ENCODE measurements at regions not wholly inside any gene's neighbourhood (a gene's known extent, or its start where the extent isn't known, plus 50 kb on each side); places are given as distances from the start of the nearest gene placed in this dataset.
"Not testable (repeated sequence)": the region's sequence is repeated elsewhere in the genome, so short reads cannot be mapped to it uniquely, and the experiment has no call there.

GRCh38 chr5:12659686-12660085 lies 755.4 kb upstream of the CTNND2 start:
- Histone ChIP-seq H3K36me3 (ENCODE audit: control insufficient read depth, low read length) (no peaks in the 10 kb centered on the region), H3K79me2 (ENCODE audit: control insufficient read depth, low read length) (no peaks in the 10 kb centered on the region), H3K4me3 (ENCODE audit: low read length) (no peak overlapping the region), H3K9me2 (replicated peaks; ENCODE audit: control insufficient read depth, low read length) (no peaks in the 10 kb centered on the region), H3K27me3 (ENCODE audit: control insufficient read depth, low read length) (no peaks in the 10 kb centered on the region), H3K27ac (ENCODE audit: low read depth, low read length) (no peak overlapping the region), H3K4me1 (ENCODE audit: control insufficient read depth, low read length) (no peaks in the 10 kb centered on the region), H3K9me3 (ENCODE audit: control insufficient read depth, insufficient read depth, low read length) (peaks cover 13% of the 10 kb centered on the region), H3K4me2 (ENCODE audit: low read length) (no peak overlapping the region), H3F3A (ENCODE audit: control insufficient read depth, insufficient read depth) (no peaks in the 10 kb centered on the region), H4K20me1 (ENCODE audit: control insufficient read depth, insufficient read depth, low read depth, low read length) (no peaks in the 10 kb centered on the region)
- TF ChIP-seq, protein P1, sequence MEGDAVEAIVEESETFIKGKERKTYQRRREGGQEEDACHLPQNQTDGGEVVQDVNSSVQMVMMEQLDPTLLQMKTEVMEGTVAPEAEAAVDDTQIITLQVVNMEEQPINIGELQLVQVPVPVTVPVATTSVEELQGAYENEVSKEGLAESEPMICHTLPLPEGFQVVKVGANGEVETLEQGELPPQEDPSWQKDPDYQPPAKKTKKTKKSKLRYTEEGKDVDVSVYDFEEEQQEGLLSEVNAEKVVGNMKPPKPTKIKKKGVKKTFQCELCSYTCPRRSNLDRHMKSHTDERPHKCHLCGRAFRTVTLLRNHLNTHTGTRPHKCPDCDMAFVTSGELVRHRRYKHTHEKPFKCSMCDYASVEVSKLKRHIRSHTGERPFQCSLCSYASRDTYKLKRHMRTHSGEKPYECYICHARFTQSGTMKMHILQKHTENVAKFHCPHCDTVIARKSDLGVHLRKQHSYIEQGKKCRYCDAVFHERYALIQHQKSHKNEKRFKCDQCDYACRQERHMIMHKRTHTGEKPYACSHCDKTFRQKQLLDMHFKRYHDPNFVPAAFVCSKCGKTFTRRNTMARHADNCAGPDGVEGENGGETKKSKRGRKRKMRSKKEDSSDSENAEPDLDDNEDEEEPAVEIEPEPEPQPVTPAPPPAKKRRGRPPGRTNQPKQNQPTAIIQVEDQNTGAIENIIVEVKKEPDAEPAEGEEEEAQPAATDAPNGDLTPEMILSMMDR (IDR thresholded peaks at IDR 0.05; ENCODE audit: low read depth, low read length, poor library complexity, severe bottlenecking): no peak
- TF ChIP-seq EZH2phosphoT487 (IDR thresholded peaks at IDR 0.05; ENCODE audit: borderline replicate concordance, low read length): no peak

- TF ChIP-seq, protein P1 (IDR thresholded peaks at IDR 0.05; ENCODE audit: low read depth, low read length, poor library complexity, severe bottlenecking): no peak
- TF ChIP-seq EZH2phosphoT487 (IDR thresholded peaks at IDR 0.05; ENCODE audit: borderline replicate concordance, low read length): no peak
- Histone ChIP-seq H3K27me3 (ENCODE audit: control insufficient read depth, low read length) (no peaks in the 10 kb centered on the region), H3F3A (ENCODE audit: control insufficient read depth, insufficient read depth) (no peaks in the 10 kb centered on the region), H3K36me3 (ENCODE audit: control insufficient read depth, low read length) (no peaks in the 10 kb centered on the region), H3K9me3 (ENCODE audit: control insufficient read depth, insufficient read depth, low read length) (peaks cover 13% of the 10 kb centered on the region), H4K20me1 (ENCODE audit: control insufficient read depth, insufficient read depth, low read depth, low read length) (no peaks in the 10 kb centered on the region), H3K9me2 (replicated peaks; ENCODE audit: control insufficient read depth, low read length) (no peaks in the 10 kb centered on the region), H3K79me2 (ENCODE audit: control insufficient read depth, low read length) (no peaks in the 10 kb centered on the region), H3K27ac (ENCODE audit: low read depth, low read length) (no peak overlapping the region), H3K4me2 (ENCODE audit: low read length) (no peak overlapping the region), H3K4me1 (ENCODE audit: control insufficient read depth, low read length) (no peaks in the 10 kb centered on the region), H3K4me3 (ENCODE audit: low read length) (no peak overlapping the region)
Observed at GRCh38 chr5:12658871-12659446, 754.7 kb upstream of the CTNND2 start.

- not testable (repeated sequence) for H4K20me1 ChIP-seq (ENCODE audit: control insufficient read depth, insufficient read depth, low read depth, low read length); H3K4me2 ChIP-seq (ENCODE audit: low read length); H3F3A ChIP-seq (ENCODE audit: control insufficient read depth, insufficient read depth); H3K4me1 ChIP-seq (ENCODE audit: control insufficient read depth, low read length); H3K9me2 ChIP-seq (replicated peaks; ENCODE audit: control insufficient read depth, low read length); H3K79me2 ChIP-seq (ENCODE audit: control insufficient read depth, low read length); H3K27me3 ChIP-seq (ENCODE audit: control insufficient read depth, low read length); H3K27ac ChIP-seq (ENCODE audit: low read depth, low read length); H3K36me3 ChIP-seq (ENCODE audit: control insufficient read depth, low read length); H3K4me3 ChIP-seq (ENCODE audit: low read length)
- peaks cover 13% of the 10 kb centered on the region for H3K9me3 ChIP-seq (ENCODE audit: control insufficient read depth, insufficient read depth, low read length)
Observed at GRCh38 chr5:12657914-12658474, 753.7 kb upstream of the CTNND2 start.

DNA sequence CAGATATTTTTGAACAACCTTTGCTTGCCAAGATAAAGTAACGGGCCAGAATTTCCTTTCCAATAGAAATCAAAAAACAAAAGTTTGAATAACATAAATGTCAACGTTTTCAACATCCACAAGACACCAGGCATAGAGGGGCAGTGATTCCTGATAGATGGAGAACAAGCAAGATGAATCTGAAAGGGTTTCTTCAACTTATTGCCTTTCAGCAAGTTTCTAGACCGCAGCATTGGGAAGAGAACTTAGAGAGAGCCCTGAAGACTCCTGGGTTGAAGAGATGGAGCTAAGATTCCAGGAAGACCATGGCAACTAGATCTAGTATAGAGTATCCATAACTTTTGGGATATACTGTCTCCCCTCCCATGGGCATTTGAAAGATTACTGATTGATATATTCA lies 751.4 kb upstream of the CTNND2 start:
- Histone ChIP-seq H3K4me2 (ENCODE audit: low read length) (no peak overlapping the region), H3K27ac (ENCODE audit: low read depth, low read length) (no peak overlapping the region), H4K20me1 (ENCODE audit: control insufficient read depth, insufficient read depth, low read depth, low read length) (no peaks in the 10 kb centered on the region), H3K36me3 (ENCODE audit: control insufficient read depth, low read length) (no peaks in the 10 kb centered on the region), H3K79me2 (ENCODE audit: control insufficient read depth, low read length) (no peaks in the 10 kb centered on the region), H3K9me2 (replicated peaks; ENCODE audit: control insufficient read depth, low read length) (no peaks in the 10 kb centered on the region), H3K9me3 (ENCODE audit: control insufficient read depth, insufficient read depth, low read length) (no peaks in the 10 kb centered on the region; the same call in 1 of the 2 replicates), H3K27me3 (ENCODE audit: control insufficient read depth, low read length) (no peaks in the 10 kb centered on the region), H3K4me1 (ENCODE audit: control insufficient read depth, low read length) (no peaks in the 10 kb centered on the region), H3K4me3 (ENCODE audit: low read length) (no peak overlapping the region), H3F3A (ENCODE audit: control insufficient read depth, insufficient read depth) (no peaks in the 10 kb centered on the region)
- TF ChIP-seq, protein P1 (IDR thresholded peaks at IDR 0.05; ENCODE audit: low read depth, low read length, poor library complexity, severe bottlenecking): no peak
- TF ChIP-seq EZH2phosphoT487 (IDR thresholded peaks at IDR 0.05; ENCODE audit: borderline replicate concordance, low read length): no peak

Measured in DOHH2 (cell line).